H9 (cell line): ENCODE measurements at regions not wholly inside any gene's neighbourhood (a gene's known extent, or its start where the extent isn't known, plus 50 kb on each side); places are given as distances from the start of the nearest gene placed in this dataset.

Source experiments
- DNase-seq: peaks from one replicate; pipeline ENCODE4 v3.0.0-alpha.2; 2017
- H2AFZ ChIP-seq: one replicate; pipeline ENCODE4 v1.6.1; 2013; ENCODE audit warnings: mild to moderate bottlenecking, low read length, control low read depth, moderate library complexity
- H2AK5ac ChIP-seq: 2 replicates; pipeline ENCODE4 v1.6.1; 2013; ENCODE audit warnings: low read length, control low read depth, mixed read lengths; ENCODE audit not compliant: insufficient read length
- H2BK120ac ChIP-seq: one replicate; pipeline ENCODE4 v1.6.1; 2013; ENCODE audit warnings: low read depth, mild to moderate bottlenecking, low read length, control low read depth, inconsistent platforms; ENCODE audit not compliant: poor library complexity, severe bottlenecking
- H2BK12ac ChIP-seq: 2 replicates; pipeline ENCODE4 v1.6.1; 2013; ENCODE audit warnings: low read length, control low read depth, mixed read lengths, low read depth; ENCODE audit not compliant: insufficient read length
- H2BK15ac ChIP-seq: 2 replicates; pipeline ENCODE4 v1.6.1; 2013; ENCODE audit warnings: low read depth, low read length, control low read depth
- H2BK20ac ChIP-seq: one replicate; pipeline ENCODE4 v1.6.1; 2013; ENCODE audit warnings: low read depth, mild to moderate bottlenecking, low read length, control low read depth, inconsistent platforms; ENCODE audit not compliant: poor library complexity, severe bottlenecking
- H2BK5ac ChIP-seq: 2 replicates; pipeline ENCODE4 v1.6.1; 2013; ENCODE audit warnings: low read length, control low read depth, mixed read lengths; ENCODE audit not compliant: insufficient read length
- H3K14ac ChIP-seq: 2 replicates; pipeline ENCODE4 v1.6.1; 2013; ENCODE audit warnings: low read length, control low read depth; ENCODE audit not compliant: insufficient read depth
- H3K18ac ChIP-seq: 2 replicates; pipeline ENCODE4 v1.6.1; 2013; ENCODE audit warnings: low read depth, mild to moderate bottlenecking, mixed read lengths, low read length, control low read depth; ENCODE audit not compliant: insufficient read length
- H3K23ac ChIP-seq: 2 replicates; pipeline ENCODE4 v1.6.1; 2013; ENCODE audit warnings: low read length, control low read depth, mixed read lengths, low read depth; ENCODE audit not compliant: insufficient read length
- H3K23me2 ChIP-seq: 2 replicates; pipeline ENCODE4 v1.6.1; 2013; ENCODE audit warnings: low read depth, mild to moderate bottlenecking, mixed read lengths, low read length, control low read depth; ENCODE audit not compliant: insufficient read length, poor library complexity, severe bottlenecking
- H3K27ac ChIP-seq: 2 replicates; pipeline ENCODE4 v1.5.1; 2013; ENCODE audit warnings: low read length, control low read depth, mixed read lengths, low read depth; ENCODE audit not compliant: insufficient read length
- H3K27me3 ChIP-seq: 2 replicates; pipeline ENCODE4 v1.6.1; 2013; ENCODE audit warnings: low read length, control low read depth, inconsistent platforms; ENCODE audit not compliant: insufficient read depth
- H3K4ac ChIP-seq: 2 replicates; pipeline ENCODE4 v1.6.1; 2013; ENCODE audit warnings: low read depth, mild to moderate bottlenecking, control low read depth, inconsistent platforms, low read length, moderate library complexity
- H3K4me1 ChIP-seq: 2 replicates; pipeline ENCODE4 v1.6.1; 2013; ENCODE audit warnings: low read length, control low read depth, inconsistent platforms; ENCODE audit not compliant: insufficient read depth
- H3K4me2 ChIP-seq: 2 replicates; pipeline ENCODE4 v1.6.1; 2013; ENCODE audit warnings: low read length, control low read depth, mixed read lengths; ENCODE audit not compliant: insufficient read length, insufficient read depth
- H3K56ac ChIP-seq: 2 replicates; pipeline ENCODE4 v1.6.1; 2013; ENCODE audit warnings: low read depth, mild to moderate bottlenecking, mixed read lengths, low read length, control low read depth; ENCODE audit not compliant: insufficient read length
- H3K79me1 ChIP-seq: 2 replicates; pipeline ENCODE4 v1.6.1; 2013; ENCODE audit warnings: low read depth, mild to moderate bottlenecking, moderate library complexity, low read length, control low read depth, inconsistent platforms; ENCODE audit not compliant: insufficient read depth, poor library complexity, severe bottlenecking
- H3K79me2 ChIP-seq: 2 replicates; pipeline ENCODE4 v1.6.1; 2013; ENCODE audit warnings: low read length, control low read depth, inconsistent platforms; ENCODE audit not compliant: insufficient read depth
- H3K9ac ChIP-seq: 2 replicates; pipeline ENCODE4 v1.6.1; 2013; ENCODE audit warnings: low read length, control low read depth, mixed read lengths; ENCODE audit not compliant: insufficient read length; ENCODE audit errors: extremely low read depth
- H3K9me3 ChIP-seq: one replicate; pipeline ENCODE4 v1.6.1; 2013; ENCODE audit warnings: low read depth, low read length, inconsistent platforms; ENCODE audit not compliant: control insufficient read depth
- H3T11ph ChIP-seq: one replicate; pipeline ENCODE4 v1.6.1; 2013; ENCODE audit warnings: mild to moderate bottlenecking, low read length, control low read depth, inconsistent platforms
- H4K20me1 ChIP-seq: one replicate; pipeline ENCODE4 v1.6.1; 2013; ENCODE audit not compliant: control insufficient read depth, insufficient read length, insufficient read depth
- H4K5ac ChIP-seq: 2 replicates; pipeline ENCODE4 v1.6.1; 2013; ENCODE audit warnings: low read depth, mild to moderate bottlenecking, mixed read lengths, low read length, control low read depth; ENCODE audit not compliant: insufficient read length
- H4K8ac ChIP-seq: replicated peaks from 2 replicates; pipeline ENCODE4 v1.6.1; 2013; ENCODE audit warnings: low read length, control low read depth, mixed read lengths, low read depth; ENCODE audit not compliant: insufficient read length
- H4K91ac ChIP-seq: 2 replicates; pipeline ENCODE4 v1.6.1; 2013; ENCODE audit warnings: low read depth, mild to moderate bottlenecking, moderate library complexity, mixed read lengths, low read length, control low read depth; ENCODE audit not compliant: insufficient read length
- H3K27ac Mint-ChIP-seq, 3 experiments: 2 replicates in 2 of 3; 3 replicates in 1 of 3; pipeline ENCODE4 v1.8.0; 2020 to 2021; ENCODE audit warnings: mixed read lengths in 3 of 3, mild to moderate bottlenecking in 1 of 3, moderate library complexity in 1 of 3
- H3K27me3 Mint-ChIP-seq: 2 replicates; pipeline ENCODE4 v1.8.0; 2021; ENCODE audit warnings: low read depth, mild to moderate bottlenecking, moderate library complexity, mixed read lengths
- H3K36me3 Mint-ChIP-seq, 3 experiments: 2 replicates in 2 of 3; 3 replicates in 1 of 3; pipeline ENCODE4 v1.8.0; 2020 to 2021; ENCODE audit warnings: low read depth in 3 of 3, mixed read lengths in 3 of 3; ENCODE audit not compliant: insufficient read depth in 1 of 3
- H3K4me1 Mint-ChIP-seq, 2 experiments: 2 replicates each; pipeline ENCODE4 v1.8.0; 2020; ENCODE audit warnings: mixed read lengths in 2 of 2
- H3K4me3 Mint-ChIP-seq, 2 experiments: 2 replicates in 1 of 2; 3 replicates in 1 of 2; pipeline ENCODE4 v1.8.0; 2020 to 2021; ENCODE audit warnings: mild to moderate bottlenecking in 2 of 2, mixed read lengths in 2 of 2, moderate library complexity in 1 of 2
- H3K9me3 Mint-ChIP-seq, 2 experiments: 2 replicates in 1 of 2; 3 replicates in 1 of 2; pipeline ENCODE4 v1.8.0; 2020; ENCODE audit warnings: mild to moderate bottlenecking in 2 of 2, mixed read lengths in 2 of 2, moderate library complexity in 1 of 2
- TF ChIP-seq, protein P1 (sequence below): fragments of 200-600 bp; sonication (generic); conservative IDR thresholded peaks from 3 replicates; pipeline ENCODE4 v1.8.0; 2021; ENCODE audit warnings: antibody characterized with exemption, mild to moderate bottlenecking

DNA sequence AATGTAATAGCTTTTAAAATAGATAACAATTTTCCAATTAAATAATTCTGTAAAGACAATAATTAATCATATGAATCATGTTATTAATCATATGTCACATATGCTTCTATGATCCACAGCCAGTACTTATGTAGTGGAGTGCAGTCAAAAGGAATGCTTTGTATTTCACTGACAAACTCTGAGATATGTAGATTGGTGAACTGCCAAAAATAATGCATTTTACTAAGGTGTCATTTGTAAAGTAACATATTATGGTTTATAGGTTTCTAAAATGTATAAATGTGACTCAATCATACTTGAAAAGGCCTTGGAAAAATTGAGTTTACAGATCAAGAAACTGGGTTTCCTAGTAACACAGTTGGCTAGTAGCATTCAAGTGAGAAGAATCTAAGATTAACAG, 93.8 kb upstream of the KCNH7 start:
- no peak for DNase-seq
- Histone ChIP-seq H2BK20ac (no peak overlapping the region), H4K91ac (no peak overlapping the region), H3K79me1 (no peaks in the 10 kb centered on the region), H3K14ac (no peak overlapping the region), H2AK5ac (no peak overlapping the region), H2BK12ac (no peak overlapping the region), H3K23ac (no peak overlapping the region), H4K8ac (no peak overlapping the region), H2AFZ (no peak overlapping the region), H3K4ac (no peak overlapping the region), H3K9me3 (no peaks in the 10 kb centered on the region), H2BK120ac (no peak overlapping the region), H3K56ac (no peak overlapping the region), H2BK5ac (no peak overlapping the region), H3K27me3 (no peaks in the 10 kb centered on the region), H3K27ac (no peak overlapping the region), H3K18ac (no peak overlapping the region), H4K20me1 (no peaks in the 10 kb centered on the region), H3K9ac (no peak overlapping the region), H3T11ph (no peak overlapping the region), H3K4me1 (no peaks in the 10 kb centered on the region), H3K4me2 (no peak overlapping the region), H2BK15ac (no peak overlapping the region), H3K79me2 (no peaks in the 10 kb centered on the region), H4K5ac (no peak overlapping the region), H3K23me2 (no peaks in the 10 kb centered on the region)
- Mint-ChIP-seq H3K9me3 (peaks cover 6% of the 10 kb centered on the region in 2 experiments; a peak in 4 of 5 replicates), H3K27me3 (no peaks in the 10 kb centered on the region), H3K27ac (no peak overlapping the region), H3K36me3 (no peaks in the 10 kb centered on the region), H3K4me3 (no peak overlapping the region), H3K4me1 (no peaks in the 10 kb centered on the region)
- TF ChIP-seq, protein P1, sequence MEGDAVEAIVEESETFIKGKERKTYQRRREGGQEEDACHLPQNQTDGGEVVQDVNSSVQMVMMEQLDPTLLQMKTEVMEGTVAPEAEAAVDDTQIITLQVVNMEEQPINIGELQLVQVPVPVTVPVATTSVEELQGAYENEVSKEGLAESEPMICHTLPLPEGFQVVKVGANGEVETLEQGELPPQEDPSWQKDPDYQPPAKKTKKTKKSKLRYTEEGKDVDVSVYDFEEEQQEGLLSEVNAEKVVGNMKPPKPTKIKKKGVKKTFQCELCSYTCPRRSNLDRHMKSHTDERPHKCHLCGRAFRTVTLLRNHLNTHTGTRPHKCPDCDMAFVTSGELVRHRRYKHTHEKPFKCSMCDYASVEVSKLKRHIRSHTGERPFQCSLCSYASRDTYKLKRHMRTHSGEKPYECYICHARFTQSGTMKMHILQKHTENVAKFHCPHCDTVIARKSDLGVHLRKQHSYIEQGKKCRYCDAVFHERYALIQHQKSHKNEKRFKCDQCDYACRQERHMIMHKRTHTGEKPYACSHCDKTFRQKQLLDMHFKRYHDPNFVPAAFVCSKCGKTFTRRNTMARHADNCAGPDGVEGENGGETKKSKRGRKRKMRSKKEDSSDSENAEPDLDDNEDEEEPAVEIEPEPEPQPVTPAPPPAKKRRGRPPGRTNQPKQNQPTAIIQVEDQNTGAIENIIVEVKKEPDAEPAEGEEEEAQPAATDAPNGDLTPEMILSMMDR = no peak
